GM20000 (cell line): ENCODE measurements at regions not wholly inside any gene's neighbourhood (a gene's known extent, or its start where the extent isn't known, plus 50 kb on each side); places are given as distances from the start of the nearest gene placed in this dataset.

Experiments
- DNase-seq: peaks from one replicate; pipeline ENCODE4 v3.0.0; 2012; ENCODE audit warnings: low spot score
- TF ChIP-seq, protein P1 (sequence below): IDR thresholded peaks from 2 replicates; pipeline ENCODE4 v1.5.1; 2012; ENCODE audit warnings: mild to moderate bottlenecking, control low read depth; ENCODE audit errors: extremely low read depth, missing control alignments

DNA sequence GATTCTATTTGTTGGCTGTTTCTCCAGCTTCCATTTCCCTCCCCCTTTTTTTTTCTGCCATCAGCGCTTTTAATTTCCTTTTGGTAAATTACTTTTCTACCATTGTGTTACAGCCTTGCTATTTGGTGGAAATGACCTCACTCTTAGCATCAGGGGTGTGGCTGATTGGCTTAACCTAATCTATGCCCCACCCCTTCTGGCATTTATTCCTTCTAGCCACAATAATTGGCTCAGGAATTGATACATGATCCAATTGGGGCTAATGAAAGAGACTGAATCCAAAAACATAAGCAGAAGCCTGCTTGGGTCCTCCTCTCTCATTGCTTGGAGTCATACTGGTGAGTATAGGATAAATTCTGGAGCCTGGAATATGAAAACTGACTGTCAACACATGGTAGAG is 402.4 kb upstream of the LRRC4C start:
- TF ChIP-seq, protein P1, sequence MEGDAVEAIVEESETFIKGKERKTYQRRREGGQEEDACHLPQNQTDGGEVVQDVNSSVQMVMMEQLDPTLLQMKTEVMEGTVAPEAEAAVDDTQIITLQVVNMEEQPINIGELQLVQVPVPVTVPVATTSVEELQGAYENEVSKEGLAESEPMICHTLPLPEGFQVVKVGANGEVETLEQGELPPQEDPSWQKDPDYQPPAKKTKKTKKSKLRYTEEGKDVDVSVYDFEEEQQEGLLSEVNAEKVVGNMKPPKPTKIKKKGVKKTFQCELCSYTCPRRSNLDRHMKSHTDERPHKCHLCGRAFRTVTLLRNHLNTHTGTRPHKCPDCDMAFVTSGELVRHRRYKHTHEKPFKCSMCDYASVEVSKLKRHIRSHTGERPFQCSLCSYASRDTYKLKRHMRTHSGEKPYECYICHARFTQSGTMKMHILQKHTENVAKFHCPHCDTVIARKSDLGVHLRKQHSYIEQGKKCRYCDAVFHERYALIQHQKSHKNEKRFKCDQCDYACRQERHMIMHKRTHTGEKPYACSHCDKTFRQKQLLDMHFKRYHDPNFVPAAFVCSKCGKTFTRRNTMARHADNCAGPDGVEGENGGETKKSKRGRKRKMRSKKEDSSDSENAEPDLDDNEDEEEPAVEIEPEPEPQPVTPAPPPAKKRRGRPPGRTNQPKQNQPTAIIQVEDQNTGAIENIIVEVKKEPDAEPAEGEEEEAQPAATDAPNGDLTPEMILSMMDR: no peak
- no peak for DNase-seq

DNA sequence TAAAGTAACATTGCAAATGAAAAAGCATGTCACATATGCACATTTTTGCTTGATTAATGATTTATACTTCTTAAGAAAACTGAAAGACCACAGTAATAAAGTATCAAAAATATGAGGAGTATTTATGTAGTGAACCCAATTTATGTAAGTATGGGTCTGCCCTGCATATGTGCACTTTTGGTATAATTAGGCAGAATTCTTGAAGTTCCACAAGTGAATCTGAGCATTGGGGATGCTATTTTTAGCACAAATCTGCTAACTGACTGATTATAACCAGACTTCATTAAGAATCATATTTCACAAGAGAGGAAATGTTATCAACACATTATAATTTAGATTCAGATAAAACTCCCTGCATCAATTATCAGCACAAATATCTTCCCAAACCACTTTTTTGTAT is 407.1 kb upstream of the LRRC4C start:
- TF ChIP-seq, protein P1: no peak
- DNase-seq: no peak

DNA sequence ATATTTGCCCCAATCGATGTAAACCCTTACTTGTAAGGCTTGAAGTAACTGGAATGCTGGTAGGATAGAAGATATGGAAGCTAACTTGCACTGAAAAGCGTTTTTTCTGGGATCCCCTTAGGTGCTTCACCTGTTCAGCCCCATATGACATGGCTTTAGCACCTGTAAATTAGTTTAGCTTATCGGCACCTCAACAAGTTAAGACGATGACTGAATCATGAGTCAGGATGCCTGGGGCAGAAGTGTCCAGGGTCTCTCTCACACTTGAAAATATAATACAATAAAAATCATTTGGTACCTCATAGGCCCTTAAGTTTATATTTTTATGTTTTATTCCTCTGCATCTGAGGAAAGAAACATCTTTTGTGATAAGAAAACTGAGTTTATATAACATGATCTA is 409.2 kb upstream of the LRRC4C start:
- DNase-seq: no peak
- TF ChIP-seq, protein P1: no peak

DNA sequence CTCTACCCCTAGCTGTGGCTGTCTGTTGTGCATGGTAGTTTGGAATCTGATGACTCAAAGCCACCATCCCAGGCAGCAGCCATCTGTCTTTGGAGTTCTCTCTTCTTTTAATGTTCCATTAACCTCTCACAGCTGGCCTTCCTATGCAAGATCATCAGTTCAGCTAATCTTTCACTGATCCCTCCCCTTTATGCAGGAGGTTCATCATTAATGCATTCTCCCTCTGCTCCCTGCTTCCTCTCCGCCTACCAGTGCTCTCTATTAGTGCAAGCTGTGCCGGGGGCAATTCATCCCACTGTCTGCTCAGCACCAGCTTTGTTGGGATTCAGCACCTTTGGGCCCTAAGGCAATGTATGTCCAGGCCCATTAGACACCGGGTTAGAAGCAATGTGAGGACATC is 413.0 kb upstream of the LRRC4C start:
- DNase-seq: no peak
- TF ChIP-seq, protein P1: no peak

DNA sequence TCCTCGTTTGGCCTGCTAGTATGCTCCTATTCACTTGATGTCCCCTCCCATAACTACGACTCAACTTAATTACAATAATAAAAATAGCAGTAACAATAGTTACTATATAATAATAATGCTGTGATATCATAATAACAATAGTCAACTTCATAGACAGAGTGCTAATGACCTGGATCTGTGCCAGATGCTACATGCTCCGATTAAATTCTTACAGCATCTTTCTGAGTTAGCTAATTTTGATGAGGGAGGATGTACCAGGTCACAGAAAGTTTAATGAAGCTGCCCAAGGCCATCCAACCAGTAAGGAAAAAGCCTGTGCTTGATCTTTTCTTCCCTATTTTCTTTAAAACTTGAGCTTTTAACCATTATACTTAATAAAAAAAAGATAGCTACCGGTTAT is 413.4 kb upstream of the LRRC4C start:
- DNase-seq: no peak
- TF ChIP-seq, protein P1: no peak

DNA sequence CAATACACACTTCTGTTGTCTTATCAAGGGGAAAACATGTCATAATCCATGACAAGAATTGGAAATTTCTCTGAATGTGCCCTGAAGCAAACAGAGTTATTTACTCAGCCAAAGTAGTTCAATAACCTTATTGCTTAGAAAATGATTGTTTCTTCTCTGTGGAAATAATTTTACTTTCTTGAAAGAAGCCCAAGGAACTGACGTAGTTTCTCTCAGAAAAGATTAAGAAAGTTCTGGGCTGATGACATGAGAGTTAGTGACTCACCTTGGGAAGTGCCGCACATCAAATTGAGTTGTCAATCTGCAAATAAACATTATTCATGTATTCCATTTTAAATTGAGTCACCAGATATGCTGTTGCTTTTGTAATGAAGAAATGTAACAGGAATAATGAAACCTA is 418.6 kb upstream of the LRRC4C start:
- no peak for DNase-seq
- TF ChIP-seq, protein P1: no peak

DNA sequence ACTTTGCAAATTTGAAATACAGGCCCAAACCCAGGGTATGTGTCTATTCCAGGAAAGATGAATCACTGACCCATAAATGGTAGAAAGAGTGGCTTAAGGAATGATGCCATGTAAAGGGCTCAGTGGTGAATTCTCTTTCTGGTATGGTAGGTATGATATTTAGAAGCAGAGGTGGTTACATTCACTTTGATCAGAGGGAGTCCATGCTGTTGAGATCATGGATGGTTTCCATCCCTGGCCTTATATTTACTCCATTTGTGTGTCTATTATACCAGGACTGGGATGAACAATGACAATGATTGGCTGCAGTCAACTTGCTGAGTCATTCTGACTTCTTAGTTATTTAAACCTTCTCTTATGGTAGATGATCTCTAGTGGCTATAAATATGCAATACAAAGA is 419.8 kb upstream of the LRRC4C start:
- no peak for DNase-seq
- TF ChIP-seq, protein P1: no peak
